HG03066 (cell line): ENCODE measurements at regions not wholly inside any gene's neighbourhood (a gene's known extent, or its start where the extent isn't known, plus 50 kb on each side); places are given as distances from the start of the nearest gene placed in this dataset.
"Not testable (repeated sequence)": the region's sequence is repeated elsewhere in the genome, so short reads cannot be mapped to it uniquely, and the experiment has no call there.

Source experiments
- ATAC-seq: cut with Tn5 transposase; IDR thresholded peaks from one replicate; pipeline ENCODE4 v1.9.1; 2021; ENCODE audit warnings: low read depth; ENCODE audit not compliant: unreplicated experiment

GRCh38 chr2:120635146-120635545 is 100.5 kb upstream of the GLI2 start:
- no peak for ATAC-seq

DNA sequence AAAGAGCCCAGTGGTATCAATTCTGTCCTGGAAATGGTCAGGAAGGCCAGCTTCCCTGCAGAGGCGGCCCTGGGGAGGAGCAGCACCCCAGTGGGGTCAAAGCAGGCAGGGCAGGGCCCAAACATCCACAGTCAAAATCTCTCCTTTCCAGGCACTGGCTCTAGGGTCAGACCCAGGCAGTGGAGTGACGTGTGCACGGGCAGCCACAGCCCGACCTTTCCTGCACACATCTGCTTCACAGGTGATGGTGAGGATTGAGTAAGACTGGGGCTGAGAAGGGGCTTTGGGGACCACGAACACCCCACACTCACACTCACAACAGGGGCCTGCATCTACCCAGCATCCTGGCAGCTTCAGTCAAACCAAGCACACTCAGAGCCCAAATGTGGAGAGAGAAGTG is 97.8 kb upstream of the GLI2 start:
- no peak for ATAC-seq

GRCh38 chr2:120638450-120638849 is 97.2 kb upstream of the GLI2 start:
- ATAC-seq: no peak

GRCh38 chr2:120641366-120641771 is 94.3 kb upstream of the GLI2 start:
- ATAC-seq: no peak

DNA sequence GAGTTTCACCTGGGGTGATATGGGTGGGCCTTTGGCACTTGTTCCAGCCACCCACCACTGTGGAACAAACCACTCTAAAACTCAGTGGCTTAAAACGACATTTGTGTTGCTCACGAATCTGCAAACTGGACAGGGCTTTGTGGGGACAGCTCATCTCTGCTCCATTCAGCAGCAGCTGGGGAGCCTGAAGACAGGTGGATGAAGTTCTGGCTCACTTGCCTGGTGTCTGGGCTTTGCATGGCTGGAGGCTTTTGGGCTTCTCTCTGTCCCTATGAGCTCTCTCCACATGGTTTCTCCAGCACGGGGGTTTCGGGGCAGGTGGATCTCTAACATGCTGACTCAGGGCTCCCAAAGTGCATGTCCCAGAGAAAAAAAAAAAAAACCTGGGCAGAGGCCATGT is 93.0 kb upstream of the GLI2 start:
- no peak for ATAC-seq

DNA sequence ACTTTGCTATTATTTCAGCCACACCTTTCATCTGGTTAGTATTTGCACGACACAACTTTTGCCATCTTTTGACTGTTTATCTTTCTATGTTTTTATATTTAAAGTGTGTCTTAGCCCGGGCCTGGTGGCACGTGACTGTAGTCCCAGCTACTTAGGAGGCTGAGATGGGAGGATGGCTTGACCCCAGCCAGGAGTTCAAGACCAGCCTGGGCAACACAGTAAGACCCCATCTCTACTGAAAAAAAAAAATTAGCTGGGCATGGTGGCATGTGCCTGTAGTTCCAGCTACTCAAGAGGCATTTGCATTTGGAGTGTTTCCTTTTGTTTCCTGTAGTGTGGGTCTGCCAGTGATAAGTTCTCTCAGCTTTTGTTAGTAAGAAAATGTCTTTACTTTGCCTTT is 88.7 kb upstream of the GLI2 start:
- no peak for ATAC-seq

- no peak for ATAC-seq
Observed at GRCh38 chr2:120647487-120647886, 88.2 kb upstream of the GLI2 start.

DNA sequence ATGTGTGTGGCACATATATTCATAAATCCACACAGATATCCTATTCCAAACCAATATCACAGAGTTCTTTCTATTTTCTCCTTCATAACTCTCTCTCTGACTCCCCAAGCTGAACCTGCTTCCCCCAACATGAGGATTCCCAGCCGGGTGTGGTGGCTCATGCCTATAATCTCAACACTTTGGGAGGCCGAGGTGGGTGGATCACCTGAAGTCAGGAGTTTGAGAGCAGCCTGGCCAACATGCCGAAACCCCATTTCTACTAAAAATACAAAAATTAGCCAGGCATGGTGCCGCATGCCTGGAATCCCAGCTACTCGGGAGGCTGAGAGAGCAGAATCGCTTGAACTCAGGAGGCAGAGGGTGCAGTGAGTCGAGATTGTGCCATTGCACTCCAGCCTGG is 86.3 kb upstream of the GLI2 start:
- not testable (repeated sequence) for ATAC-seq

GRCh38 chr2:120650022-120650644 is 85.5 kb upstream of the GLI2 start:
- no peak for ATAC-seq

- ATAC-seq: no peak
Observed at GRCh38 chr2:120651818-120652217, 83.8 kb upstream of the GLI2 start.

GRCh38 chr2:120653046-120653445 is 82.6 kb upstream of the GLI2 start:
- ATAC-seq: no peak

- ATAC-seq: no peak
Observed at GRCh38 chr2:120653871-120654270, 81.8 kb upstream of the GLI2 start.

- no peak for ATAC-seq
Observed at GRCh38 chr2:120654381-120655134, 81.1 kb upstream of the GLI2 start.

DNA sequence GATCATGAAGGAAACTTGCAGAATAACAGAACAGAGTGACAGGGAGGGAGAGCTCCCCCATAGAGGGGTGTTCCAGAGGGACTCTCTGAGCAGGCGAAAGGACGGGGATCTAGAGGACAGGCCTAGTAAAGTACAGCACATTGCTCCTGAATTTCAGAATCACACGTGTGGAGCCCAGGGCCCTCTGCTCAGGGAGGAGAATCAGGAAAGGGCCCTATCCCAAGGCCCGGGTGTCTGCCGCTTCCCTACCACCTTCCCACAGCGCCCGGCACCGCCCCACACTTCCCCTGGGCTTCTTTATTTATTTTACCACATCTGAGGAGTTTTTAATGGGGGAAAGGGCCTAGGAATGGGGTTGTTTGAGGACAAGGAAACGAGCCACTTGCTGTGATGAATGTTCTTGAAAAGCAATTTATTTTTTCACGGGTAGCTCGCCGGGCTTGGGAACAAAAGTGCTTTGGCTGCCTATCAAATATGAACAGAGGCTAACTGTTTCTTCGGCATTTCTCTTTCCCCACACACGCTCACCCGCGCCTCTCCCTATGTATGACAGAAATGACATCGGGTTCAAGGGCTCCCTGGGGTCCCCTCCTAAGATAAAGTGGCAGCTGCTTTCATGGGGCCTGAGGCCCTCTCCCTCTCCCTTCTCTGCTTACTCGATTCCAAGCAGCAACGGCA is 79.3 kb upstream of the GLI2 start:
- ATAC-seq: no peak

DNA sequence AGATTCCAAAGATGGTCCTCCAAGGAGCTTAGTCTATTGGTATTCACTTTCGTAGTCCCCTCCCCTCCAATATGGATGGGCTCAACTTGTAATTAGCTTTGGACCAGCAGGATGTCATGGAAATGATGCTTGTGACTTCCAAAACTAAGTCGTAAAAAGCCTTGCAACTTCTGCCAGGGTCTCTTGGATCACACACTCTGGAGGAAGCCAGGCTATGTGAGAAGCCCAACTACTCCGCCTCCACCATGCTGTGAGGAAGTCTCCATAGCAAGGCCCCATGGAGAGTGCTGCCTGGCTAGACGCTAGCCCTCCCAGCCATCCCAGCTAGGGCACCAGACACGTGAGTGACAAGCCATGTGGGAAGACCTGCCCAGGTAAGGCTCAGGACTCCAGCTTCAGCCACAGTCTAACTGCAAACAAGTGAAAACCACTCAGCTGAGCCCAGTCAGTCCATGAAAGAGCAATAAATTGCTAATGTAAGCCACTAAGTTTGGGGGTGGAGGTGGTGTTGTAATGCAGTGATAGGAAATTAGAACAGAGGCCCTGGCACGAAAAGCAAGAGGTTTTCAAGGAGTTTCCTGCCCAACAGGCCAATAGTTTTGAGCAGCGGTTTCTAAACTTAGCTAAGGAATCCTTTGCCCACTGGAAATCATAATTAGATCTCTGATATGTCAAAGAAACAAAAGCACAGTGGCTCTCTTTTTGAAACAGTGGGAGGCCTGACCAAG is 77.5 kb upstream of the GLI2 start:
- ATAC-seq: no peak

- no peak for ATAC-seq
Observed at GRCh38 chr2:120658770-120659158, 76.9 kb upstream of the GLI2 start.

GRCh38 chr2:120659275-120659977 is 76.2 kb upstream of the GLI2 start:
- no peak for ATAC-seq

DNA sequence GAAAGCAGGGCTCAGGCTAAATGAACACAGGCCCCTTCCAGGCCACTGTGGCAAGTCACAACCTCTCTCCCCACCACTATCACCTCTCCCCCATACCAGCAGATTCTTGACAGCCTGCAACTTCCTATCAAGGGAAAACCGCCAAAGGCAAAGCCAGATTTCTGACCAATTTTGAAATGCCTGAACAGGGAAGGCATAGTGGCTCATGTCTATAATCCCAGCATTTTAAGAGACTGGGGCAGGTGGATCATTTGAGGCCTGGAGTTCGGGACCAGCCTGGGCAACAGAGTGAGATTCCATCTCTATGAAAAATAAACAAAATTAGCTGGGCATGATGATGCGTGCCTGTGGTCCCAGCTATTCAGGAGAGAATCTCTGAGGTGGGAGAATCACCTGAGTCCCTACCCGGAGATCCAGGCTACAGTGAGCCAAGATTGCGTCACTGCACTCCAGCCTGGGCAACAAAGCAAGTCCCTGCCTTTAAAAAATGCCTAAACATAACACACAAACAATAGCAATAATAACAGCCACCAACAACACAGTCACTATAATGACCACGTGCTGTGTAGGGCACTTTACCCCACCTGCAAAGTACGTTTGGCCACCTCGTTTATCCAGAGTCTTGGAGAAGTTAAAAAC is 75.5 kb upstream of the GLI2 start:
- no peak for ATAC-seq

DNA sequence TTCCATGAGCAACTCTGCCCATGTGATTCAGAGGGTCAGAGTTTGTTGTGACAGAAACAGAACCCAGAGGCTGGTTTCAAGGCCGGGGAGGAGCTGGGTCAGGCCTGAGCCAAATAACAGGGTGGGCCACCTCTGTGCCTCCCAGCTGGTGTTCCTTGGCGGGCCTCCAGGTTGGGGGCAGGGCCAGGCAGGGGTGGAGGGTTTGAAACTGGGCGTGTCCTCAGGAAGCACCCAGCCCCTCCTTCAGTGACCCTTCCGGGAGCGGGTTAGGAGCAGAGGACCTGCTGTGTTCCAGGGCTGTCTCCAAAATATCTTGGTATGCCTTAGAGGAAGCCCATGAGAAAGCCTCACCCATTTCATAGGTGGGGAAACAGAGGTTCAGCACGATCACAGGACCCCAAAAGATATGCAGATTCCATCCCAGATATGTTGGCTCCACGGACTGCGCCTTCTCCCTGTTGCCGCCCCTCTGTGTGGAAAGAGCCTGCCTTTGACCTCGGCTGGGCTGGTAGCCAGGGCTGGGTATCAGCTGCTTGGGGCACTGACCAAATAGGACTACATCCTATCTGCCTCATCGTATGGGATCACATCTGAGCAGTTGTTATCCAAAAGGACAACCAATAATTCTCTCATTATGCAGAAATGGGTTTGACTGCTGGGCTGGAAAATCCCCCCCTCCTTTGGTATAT is 74.8 kb upstream of the GLI2 start:
- ATAC-seq: no peak

DNA sequence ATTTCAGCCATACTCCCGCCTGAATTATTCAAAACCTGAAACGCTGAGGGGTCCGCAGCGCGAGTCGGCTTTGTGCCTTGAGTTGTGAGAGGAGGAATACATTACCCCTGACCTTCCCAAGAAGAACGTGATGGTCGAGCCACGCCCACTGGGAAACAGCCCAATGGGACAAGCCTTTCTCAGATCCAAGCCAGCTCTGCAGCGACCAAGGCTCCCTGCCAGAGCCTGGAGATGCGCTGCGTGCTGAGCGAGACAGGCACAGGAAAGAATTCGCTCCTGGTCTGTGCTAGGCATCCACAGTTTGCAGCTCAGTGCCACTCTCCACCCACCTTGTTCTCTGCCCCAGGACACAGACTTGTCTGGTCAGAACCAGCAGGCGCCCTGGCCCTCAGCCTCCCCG is 74.1 kb upstream of the GLI2 start:
- ATAC-seq: no peak
